H9 (cell line): ENCODE measurements at regions not wholly inside any gene's neighbourhood (a gene's known extent, or its start where the extent isn't known, plus 50 kb on each side); places are given as distances from the start of the nearest gene placed in this dataset.

Experiments
- DNase-seq: peaks from one replicate; pipeline ENCODE4 v3.0.0-alpha.2; 2017
- H2AFZ ChIP-seq: one replicate; pipeline ENCODE4 v1.6.1; 2013; ENCODE audit warnings: mild to moderate bottlenecking, low read length, control low read depth, moderate library complexity
- H2AK5ac ChIP-seq: 2 replicates; pipeline ENCODE4 v1.6.1; 2013; ENCODE audit warnings: low read length, control low read depth, mixed read lengths; ENCODE audit not compliant: insufficient read length
- H2BK120ac ChIP-seq: one replicate; pipeline ENCODE4 v1.6.1; 2013; ENCODE audit warnings: low read depth, mild to moderate bottlenecking, low read length, control low read depth, inconsistent platforms; ENCODE audit not compliant: poor library complexity, severe bottlenecking
- H2BK12ac ChIP-seq: 2 replicates; pipeline ENCODE4 v1.6.1; 2013; ENCODE audit warnings: low read length, control low read depth, mixed read lengths, low read depth; ENCODE audit not compliant: insufficient read length
- H2BK15ac ChIP-seq: 2 replicates; pipeline ENCODE4 v1.6.1; 2013; ENCODE audit warnings: low read depth, low read length, control low read depth
- H2BK20ac ChIP-seq: one replicate; pipeline ENCODE4 v1.6.1; 2013; ENCODE audit warnings: low read depth, mild to moderate bottlenecking, low read length, control low read depth, inconsistent platforms; ENCODE audit not compliant: poor library complexity, severe bottlenecking
- H2BK5ac ChIP-seq: 2 replicates; pipeline ENCODE4 v1.6.1; 2013; ENCODE audit warnings: low read length, control low read depth, mixed read lengths; ENCODE audit not compliant: insufficient read length
- H3K14ac ChIP-seq: 2 replicates; pipeline ENCODE4 v1.6.1; 2013; ENCODE audit warnings: low read length, control low read depth; ENCODE audit not compliant: insufficient read depth
- H3K18ac ChIP-seq: 2 replicates; pipeline ENCODE4 v1.6.1; 2013; ENCODE audit warnings: low read depth, mild to moderate bottlenecking, mixed read lengths, low read length, control low read depth; ENCODE audit not compliant: insufficient read length
- H3K23ac ChIP-seq: 2 replicates; pipeline ENCODE4 v1.6.1; 2013; ENCODE audit warnings: low read length, control low read depth, mixed read lengths, low read depth; ENCODE audit not compliant: insufficient read length
- H3K23me2 ChIP-seq: 2 replicates; pipeline ENCODE4 v1.6.1; 2013; ENCODE audit warnings: low read depth, mild to moderate bottlenecking, mixed read lengths, low read length, control low read depth; ENCODE audit not compliant: insufficient read length, poor library complexity, severe bottlenecking
- H3K27ac ChIP-seq: 2 replicates; pipeline ENCODE4 v1.5.1; 2013; ENCODE audit warnings: low read length, control low read depth, mixed read lengths, low read depth; ENCODE audit not compliant: insufficient read length
- H3K27me3 ChIP-seq: 2 replicates; pipeline ENCODE4 v1.6.1; 2013; ENCODE audit warnings: low read length, control low read depth, inconsistent platforms; ENCODE audit not compliant: insufficient read depth
- H3K4ac ChIP-seq: 2 replicates; pipeline ENCODE4 v1.6.1; 2013; ENCODE audit warnings: low read depth, mild to moderate bottlenecking, control low read depth, inconsistent platforms, low read length, moderate library complexity
- H3K4me1 ChIP-seq: 2 replicates; pipeline ENCODE4 v1.6.1; 2013; ENCODE audit warnings: low read length, control low read depth, inconsistent platforms; ENCODE audit not compliant: insufficient read depth
- H3K4me2 ChIP-seq: 2 replicates; pipeline ENCODE4 v1.6.1; 2013; ENCODE audit warnings: low read length, control low read depth, mixed read lengths; ENCODE audit not compliant: insufficient read length, insufficient read depth
- H3K56ac ChIP-seq: 2 replicates; pipeline ENCODE4 v1.6.1; 2013; ENCODE audit warnings: low read depth, mild to moderate bottlenecking, mixed read lengths, low read length, control low read depth; ENCODE audit not compliant: insufficient read length
- H3K79me1 ChIP-seq: 2 replicates; pipeline ENCODE4 v1.6.1; 2013; ENCODE audit warnings: low read depth, mild to moderate bottlenecking, moderate library complexity, low read length, control low read depth, inconsistent platforms; ENCODE audit not compliant: insufficient read depth, poor library complexity, severe bottlenecking
- H3K79me2 ChIP-seq: 2 replicates; pipeline ENCODE4 v1.6.1; 2013; ENCODE audit warnings: low read length, control low read depth, inconsistent platforms; ENCODE audit not compliant: insufficient read depth
- H3K9ac ChIP-seq: 2 replicates; pipeline ENCODE4 v1.6.1; 2013; ENCODE audit warnings: low read length, control low read depth, mixed read lengths; ENCODE audit not compliant: insufficient read length; ENCODE audit errors: extremely low read depth
- H3K9me3 ChIP-seq: one replicate; pipeline ENCODE4 v1.6.1; 2013; ENCODE audit warnings: low read depth, low read length, inconsistent platforms; ENCODE audit not compliant: control insufficient read depth
- H3T11ph ChIP-seq: one replicate; pipeline ENCODE4 v1.6.1; 2013; ENCODE audit warnings: mild to moderate bottlenecking, low read length, control low read depth, inconsistent platforms
- H4K20me1 ChIP-seq: one replicate; pipeline ENCODE4 v1.6.1; 2013; ENCODE audit not compliant: control insufficient read depth, insufficient read length, insufficient read depth
- H4K5ac ChIP-seq: 2 replicates; pipeline ENCODE4 v1.6.1; 2013; ENCODE audit warnings: low read depth, mild to moderate bottlenecking, mixed read lengths, low read length, control low read depth; ENCODE audit not compliant: insufficient read length
- H4K8ac ChIP-seq: replicated peaks from 2 replicates; pipeline ENCODE4 v1.6.1; 2013; ENCODE audit warnings: low read length, control low read depth, mixed read lengths, low read depth; ENCODE audit not compliant: insufficient read length
- H4K91ac ChIP-seq: 2 replicates; pipeline ENCODE4 v1.6.1; 2013; ENCODE audit warnings: low read depth, mild to moderate bottlenecking, moderate library complexity, mixed read lengths, low read length, control low read depth; ENCODE audit not compliant: insufficient read length
- H3K27ac Mint-ChIP-seq, 3 experiments: 2 replicates in 2 of 3; 3 replicates in 1 of 3; pipeline ENCODE4 v1.8.0; 2020 to 2021; ENCODE audit warnings: mixed read lengths in 3 of 3, mild to moderate bottlenecking in 1 of 3, moderate library complexity in 1 of 3
- H3K27me3 Mint-ChIP-seq: 2 replicates; pipeline ENCODE4 v1.8.0; 2021; ENCODE audit warnings: low read depth, mild to moderate bottlenecking, moderate library complexity, mixed read lengths
- H3K36me3 Mint-ChIP-seq, 3 experiments: 2 replicates in 2 of 3; 3 replicates in 1 of 3; pipeline ENCODE4 v1.8.0; 2020 to 2021; ENCODE audit warnings: low read depth in 3 of 3, mixed read lengths in 3 of 3; ENCODE audit not compliant: insufficient read depth in 1 of 3
- H3K4me1 Mint-ChIP-seq, 2 experiments: 2 replicates each; pipeline ENCODE4 v1.8.0; 2020; ENCODE audit warnings: mixed read lengths in 2 of 2
- H3K4me3 Mint-ChIP-seq, 2 experiments: 2 replicates in 1 of 2; 3 replicates in 1 of 2; pipeline ENCODE4 v1.8.0; 2020 to 2021; ENCODE audit warnings: mild to moderate bottlenecking in 2 of 2, mixed read lengths in 2 of 2, moderate library complexity in 1 of 2
- H3K9me3 Mint-ChIP-seq, 2 experiments: 2 replicates in 1 of 2; 3 replicates in 1 of 2; pipeline ENCODE4 v1.8.0; 2020; ENCODE audit warnings: mild to moderate bottlenecking in 2 of 2, mixed read lengths in 2 of 2, moderate library complexity in 1 of 2
- CTCF ChIP-seq: fragments of 200-600 bp; sonication (generic); conservative IDR thresholded peaks from 3 replicates; pipeline ENCODE4 v1.8.0; 2021; ENCODE audit warnings: antibody characterized with exemption, mild to moderate bottlenecking
- WGBS: extraction: QIAGEN DNeasy Blood & Tissue Kit; methylation state at CpG from one replicate; pipeline ENCODE4 v1.1.7; 2013; ENCODE audit warnings: missing lambda C conversion rate, low lambda C conversion rate, mixed read lengths; ENCODE audit not compliant: insufficient read length; ENCODE audit errors: extremely low coverage; 5-methylcytosine and 5-hydroxymethylcytosine counted together

GRCh38 chr12:94731733-94732360 is 81.5 kb upstream of the TMCC3 start:
- H2BK15ac ChIP-seq = no peak overlapping the region
- peaks cover 14 to 16% of the 10 kb centered on the region in 2 experiments for H3K9me3 Mint-ChIP-seq
- no peak for TF ChIP-seq CTCF
- no peak overlapping the region for H3K4ac ChIP-seq
- no peak for DNase-seq
- no peaks in the 10 kb centered on the region; the same call in 1 of the 2 replicates for H3K27me3 Mint-ChIP-seq
- H3K27me3 ChIP-seq = no peaks in the 10 kb centered on the region
- H3K27ac ChIP-seq = no peak overlapping the region
- H2BK120ac ChIP-seq = no peak overlapping the region
- H4K91ac ChIP-seq = no peak overlapping the region
- peaks cover 0 to 14% (median 3%) of the 10 kb centered on the region in 3 experiments; a peak in 5 of 7 replicates for H3K36me3 Mint-ChIP-seq
- no peak overlapping the region for H3K14ac ChIP-seq
- H3K4me2 ChIP-seq = no peak overlapping the region
- H3K23me2 ChIP-seq = no peaks in the 10 kb centered on the region
- no peaks in the 10 kb centered on the region for H3K4me1 ChIP-seq
- H3K79me2 ChIP-seq = no peaks in the 10 kb centered on the region
- H3T11ph ChIP-seq = no peak overlapping the region
- H3K79me1 ChIP-seq = no peaks in the 10 kb centered on the region
- no peak overlapping the region for H2BK5ac ChIP-seq
- no peak overlapping the region for H2BK12ac ChIP-seq
- H3K23ac ChIP-seq = no peak overlapping the region
- no peak overlapping the region for H3K56ac ChIP-seq
- WGBS = no CpG with 5 or more reads among the region's 10 CpGs
- no peak overlapping the region for H4K5ac ChIP-seq
- no peak overlapping the region for H3K4me3 Mint-ChIP-seq
- no peak overlapping the region for H3K9ac ChIP-seq
- no peak overlapping the region for H3K18ac ChIP-seq
- no peak overlapping the region for H2AFZ ChIP-seq
- no peaks in the 10 kb centered on the region for H3K9me3 ChIP-seq
- no peaks in the 10 kb centered on the region for H4K20me1 ChIP-seq
- no peak overlapping the region for H2AK5ac ChIP-seq
- peak overlapping the region in 1 of 3 experiments; percentile 35; a peak in 1 of 7 replicates for H3K27ac Mint-ChIP-seq
- H4K8ac ChIP-seq = no peak overlapping the region
- no peak overlapping the region for H2BK20ac ChIP-seq
- H3K4me1 Mint-ChIP-seq = peaks cover 9 to 22% of the 10 kb centered on the region in 2 experiments
